ENCODE measurements at regions not wholly inside any gene's neighbourhood (a gene's known extent, or its start where the extent isn't known, plus 50 kb on each side); places are given as distances from the start of the nearest gene placed in this dataset.

- TF ChIP-seq CTCF (IDR thresholded peaks at IDR 0.05) (no peak), POLR2A (IDR thresholded peaks at IDR 0.05) (no peak)
Observed at GRCh38 chr18:42614619-42615293, 500.7 kb downstream of the RIT2 start.

All from testis (tissue), 2 donors.